GM06990 (cell line): ENCODE measurements at regions not wholly inside any gene's neighbourhood (a gene's known extent, or its start where the extent isn't known, plus 50 kb on each side); places are given as distances from the start of the nearest gene placed in this dataset.

ENCODE experiments used
- DNase-seq: peaks from one replicate; pipeline ENCODE4 v3.0.0-alpha.2; 2011; ENCODE audit not compliant: insufficient read length; ENCODE audit errors: extremely low read depth
- H3K27me3 ChIP-seq: replicated peaks from 2 replicates; pipeline ENCODE4 v1.6.0; 2011; ENCODE audit warnings: low read length; ENCODE audit not compliant: control insufficient read depth, insufficient read depth
- H3K36me3 ChIP-seq: 2 replicates; pipeline ENCODE4 v1.5.1; 2011; ENCODE audit warnings: low read length; ENCODE audit not compliant: control insufficient read depth, insufficient read depth
- H3K4me3 ChIP-seq: replicated peaks from 2 replicates; pipeline ENCODE4 v1.5.1; 2011; ENCODE audit warnings: low read depth, mild to moderate bottlenecking, control low read depth, low read length
- TF ChIP-seq, protein P1 (sequence below): IDR thresholded peaks from 2 replicates; pipeline ENCODE4 v1.5.1; 2011; ENCODE audit warnings: low read length, control low read depth, mild to moderate bottlenecking, inconsistent platforms; ENCODE audit not compliant: insufficient read depth, poor library complexity, severe bottlenecking

DNA sequence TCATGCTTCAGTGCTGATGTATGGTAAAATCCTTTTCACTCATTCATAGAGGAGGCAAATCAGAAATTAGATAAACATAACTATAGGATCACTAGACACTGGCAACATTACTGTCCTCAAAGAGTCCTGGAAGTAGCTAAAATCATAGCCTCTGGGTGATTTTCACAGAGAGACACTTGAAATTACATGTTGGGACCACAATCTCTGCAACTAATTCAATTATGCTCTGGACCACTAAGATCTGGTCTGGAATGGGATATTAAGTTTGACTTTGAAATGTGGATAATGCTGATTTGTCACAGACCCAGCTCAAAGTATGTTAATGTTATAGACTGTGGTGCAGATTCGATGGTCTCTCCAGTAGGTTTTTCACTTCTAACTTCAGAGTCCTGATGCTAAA is 214.6 kb upstream of the CCNH start:
- no peak for DNase-seq
- TF ChIP-seq, protein P1, sequence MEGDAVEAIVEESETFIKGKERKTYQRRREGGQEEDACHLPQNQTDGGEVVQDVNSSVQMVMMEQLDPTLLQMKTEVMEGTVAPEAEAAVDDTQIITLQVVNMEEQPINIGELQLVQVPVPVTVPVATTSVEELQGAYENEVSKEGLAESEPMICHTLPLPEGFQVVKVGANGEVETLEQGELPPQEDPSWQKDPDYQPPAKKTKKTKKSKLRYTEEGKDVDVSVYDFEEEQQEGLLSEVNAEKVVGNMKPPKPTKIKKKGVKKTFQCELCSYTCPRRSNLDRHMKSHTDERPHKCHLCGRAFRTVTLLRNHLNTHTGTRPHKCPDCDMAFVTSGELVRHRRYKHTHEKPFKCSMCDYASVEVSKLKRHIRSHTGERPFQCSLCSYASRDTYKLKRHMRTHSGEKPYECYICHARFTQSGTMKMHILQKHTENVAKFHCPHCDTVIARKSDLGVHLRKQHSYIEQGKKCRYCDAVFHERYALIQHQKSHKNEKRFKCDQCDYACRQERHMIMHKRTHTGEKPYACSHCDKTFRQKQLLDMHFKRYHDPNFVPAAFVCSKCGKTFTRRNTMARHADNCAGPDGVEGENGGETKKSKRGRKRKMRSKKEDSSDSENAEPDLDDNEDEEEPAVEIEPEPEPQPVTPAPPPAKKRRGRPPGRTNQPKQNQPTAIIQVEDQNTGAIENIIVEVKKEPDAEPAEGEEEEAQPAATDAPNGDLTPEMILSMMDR, result no peak
- H3K4me3 ChIP-seq, result no peak overlapping the region
- H3K27me3 ChIP-seq, result no peaks in the 10 kb centered on the region
- no peaks in the 10 kb centered on the region for H3K36me3 ChIP-seq

DNA sequence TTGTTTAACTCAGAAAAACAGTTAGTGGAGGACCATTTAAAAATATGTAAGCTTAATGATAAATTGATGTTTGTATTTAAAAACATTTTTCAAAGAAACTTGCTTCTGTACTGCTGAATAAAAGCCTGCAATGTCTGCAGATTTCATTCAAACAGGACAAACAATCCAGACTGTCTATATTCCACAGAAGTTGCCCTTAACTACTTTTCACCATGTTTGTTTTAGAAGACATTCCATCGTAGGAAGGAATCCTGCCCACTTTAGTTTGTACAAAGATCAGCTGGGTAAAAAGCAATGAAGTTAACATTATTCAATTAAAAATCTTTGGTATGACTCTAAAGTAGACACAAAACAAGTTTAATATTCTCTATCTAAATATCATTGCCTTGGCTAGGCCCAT is 195.7 kb upstream of the CCNH start:
- no peak overlapping the region for H3K4me3 ChIP-seq
- no peaks in the 10 kb centered on the region for H3K27me3 ChIP-seq
- H3K36me3 ChIP-seq, result no peaks in the 10 kb centered on the region
- no peak for DNase-seq
- TF ChIP-seq, protein P1, result no peak

DNA sequence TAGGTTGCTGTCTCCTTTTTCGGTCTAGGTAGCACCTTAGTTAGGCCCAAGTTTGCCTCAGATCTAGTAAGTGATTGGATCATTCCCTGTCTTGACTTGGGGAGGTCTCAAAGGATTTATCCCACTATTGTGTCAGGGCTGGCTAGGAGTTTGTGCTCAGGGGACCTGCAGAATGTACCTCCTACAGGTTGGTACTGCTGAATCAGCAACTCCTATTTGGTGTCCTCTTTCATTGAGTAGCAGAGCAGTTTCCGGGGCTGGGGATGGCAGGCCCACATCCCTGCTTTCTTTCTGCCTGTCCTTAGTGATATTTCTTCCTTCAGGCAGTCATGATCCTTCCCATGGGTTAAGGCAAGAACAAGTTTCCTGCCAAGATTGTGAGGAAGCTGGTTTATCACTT is 192.9 kb upstream of the CCNH start:
- no peak for DNase-seq
- Histone ChIP-seq H3K36me3 (no peaks in the 10 kb centered on the region), H3K4me3 (no peak overlapping the region), H3K27me3 (no peaks in the 10 kb centered on the region)
- TF ChIP-seq, protein P1, result no peak

DNA sequence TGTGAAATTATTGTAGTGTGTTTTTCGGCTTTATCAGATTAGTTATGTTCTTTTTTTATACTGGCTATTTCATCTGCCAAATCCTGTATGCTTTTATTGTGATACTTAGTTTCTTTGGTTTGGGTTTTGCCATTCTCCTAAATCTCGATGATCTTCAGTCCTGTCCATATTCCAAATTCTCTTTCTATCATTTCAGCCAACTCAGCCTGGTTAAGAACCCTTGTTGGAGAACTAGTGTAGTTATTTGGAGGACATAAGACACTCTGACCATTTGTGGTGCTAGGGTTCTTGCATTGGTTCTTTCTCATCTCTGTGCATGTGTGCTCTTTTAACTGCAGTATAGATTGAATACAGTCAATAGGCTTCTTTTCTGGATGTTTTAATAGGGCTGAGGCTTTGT is 187.0 kb upstream of the CCNH start:
- H3K36me3 ChIP-seq, result no peaks in the 10 kb centered on the region
- TF ChIP-seq, protein P1, result no peak
- 0 out of 2 replicates have a peak, but pooled peaks cover 1% of the 10 kb centered on the region for H3K27me3 ChIP-seq
- DNase-seq, result no peak
- H3K4me3 ChIP-seq, result no peak overlapping the region

DNA sequence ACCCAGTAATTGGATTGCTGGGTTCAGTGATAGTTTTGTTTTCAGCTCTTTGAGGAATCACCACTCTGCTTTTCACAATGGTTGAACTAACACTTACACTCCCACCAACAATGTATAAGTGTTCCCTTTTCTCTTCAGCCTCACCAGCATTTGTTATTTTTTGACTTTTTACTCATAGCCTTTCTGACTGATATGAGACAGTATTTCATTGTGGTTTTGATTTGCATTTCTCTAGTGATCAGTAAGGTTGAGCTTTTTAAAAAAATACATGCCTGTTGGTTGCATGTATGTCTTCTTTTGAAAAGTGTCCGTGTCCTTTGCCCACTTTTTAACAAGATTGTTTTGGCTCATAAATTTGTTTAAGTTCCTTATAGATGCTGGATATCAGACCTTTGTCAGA is 185.7 kb upstream of the CCNH start:
- DNase-seq, result no peak
- TF ChIP-seq, protein P1, result no peak
- 0 out of 2 replicates have a peak, but pooled peaks cover 1% of the 10 kb centered on the region for H3K27me3 ChIP-seq
- H3K4me3 ChIP-seq, result no peak overlapping the region
- H3K36me3 ChIP-seq, result no peaks in the 10 kb centered on the region

DNA sequence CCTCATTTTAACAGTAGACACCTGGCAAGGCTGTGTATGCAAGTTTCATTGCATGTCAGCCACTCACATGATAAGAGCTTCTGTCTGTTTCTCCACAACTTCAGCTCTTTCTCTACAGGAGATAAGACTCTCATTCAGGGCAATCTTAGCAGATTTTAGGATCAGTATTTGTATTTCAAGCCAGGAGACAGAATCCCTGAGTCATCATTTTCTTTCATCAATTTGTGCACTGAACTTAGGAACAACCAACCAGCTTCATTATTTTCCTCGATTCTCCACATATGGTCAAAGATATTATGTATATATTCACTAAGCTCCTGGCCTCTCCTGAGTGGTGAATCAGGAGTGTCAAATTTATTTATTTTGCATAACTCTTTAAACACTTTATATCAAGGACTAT is 181.8 kb upstream of the CCNH start:
- TF ChIP-seq, protein P1, result no peak
- no peaks in the 10 kb centered on the region for H3K27me3 ChIP-seq
- no peak for DNase-seq
- H3K36me3 ChIP-seq, result no peaks in the 10 kb centered on the region
- no peak overlapping the region for H3K4me3 ChIP-seq
